ENCODE measurements at regions not wholly inside any gene's neighbourhood (a gene's known extent, or its start where the extent isn't known, plus 50 kb on each side); places are given as distances from the start of the nearest gene placed in this dataset.
A peak's percentile ranks its signal among the peaks of the same experiment; 100 is the strongest.
"Not testable (repeated sequence)": the region's sequence is repeated elsewhere in the genome, so short reads cannot be mapped to it uniquely, and the experiment has no call there.

GRCh38 chr5:124887223-124887622 lies 140.8 kb upstream of the ZNF608 start:
- DNase-seq, result no peak
- ATAC-seq, result no peak
- intact Hi-C loops (cut with DNase I, micrococcal nuclease), result no loop called here

GRCh38 chr5:124888050-124888506 lies 141.6 kb upstream of the ZNF608 start:
- intact Hi-C loops (cut with DNase I, micrococcal nuclease), result no loop called here
- ATAC-seq (peak; percentile 78), DNase-seq (no peak)

GRCh38 chr5:124888622-124889485 lies 142.4 kb upstream of the ZNF608 start:
- no peak for DNase-seq
- intact Hi-C loops (cut with DNase I, micrococcal nuclease), result no loop called here
- peak; percentile 67 for ATAC-seq

- ATAC-seq (no peak), DNase-seq (no peak)
- intact Hi-C loops (cut with DNase I, micrococcal nuclease), result no loop called here
These were observed 143.0 kb upstream of the ZNF608 start for GRCh38 chr5:124889486-124889825.

- no peak for ATAC-seq
- intact Hi-C loops (cut with DNase I, micrococcal nuclease), result no loop called here
These were observed 143.4 kb upstream of the ZNF608 start for GRCh38 chr5:124889850-124890249.

GRCh38 chr5:124890442-124890841 lies 144.0 kb upstream of the ZNF608 start:
- DNase-seq; intact Hi-C loops (cut with DNase I, micrococcal nuclease); ATAC-seq: not testable (repeated sequence)

More at GRCh38 chr5:124889850-124890249, 143.4 kb upstream of the ZNF608 start:
- DNase-seq, result no peak

GRCh38 chr5:124891179-124891578 lies 144.7 kb upstream of the ZNF608 start:
- no peak for DNase-seq
- intact Hi-C loops (cut with DNase I, micrococcal nuclease), result no loop called here
- ATAC-seq, result peak; percentile 50

- no peak for DNase-seq
- ATAC-seq, result no peak
- intact Hi-C loops (cut with DNase I, micrococcal nuclease), result no loop called here
These were observed 145.9 kb upstream of the ZNF608 start for GRCh38 chr5:124892185-124892848.

- no peak for ATAC-seq
- intact Hi-C loops (cut with DNase I, micrococcal nuclease), result no loop called here
- DNase-seq, result no peak
These were observed 148.1 kb upstream of the ZNF608 start for GRCh38 chr5:124894541-124894940.

GRCh38 chr5:124895236-124895635 lies 148.8 kb upstream of the ZNF608 start:
- DNase-seq (no peak), ATAC-seq (no peak)
- intact Hi-C loops (cut with DNase I, micrococcal nuclease), result no loop called here

GRCh38 chr5:124901081-124901480 lies 154.6 kb upstream of the ZNF608 start:
- DNase-seq (no peak), ATAC-seq (no peak)
- intact Hi-C loops (cut with DNase I, micrococcal nuclease), result no loop called here

GRCh38 chr5:124902097-124902821 lies 155.8 kb upstream of the ZNF608 start:
- no peak for DNase-seq
- intact Hi-C loops (cut with DNase I, micrococcal nuclease), result no loop called here
- peak; percentile 14 for ATAC-seq

GRCh38 chr5:124905256-124906130 lies 159.1 kb upstream of the ZNF608 start:
- ATAC-seq, result no peak
- DNase-seq, result no peak
- intact Hi-C loops (cut with DNase I, micrococcal nuclease), result no loop called here

GRCh38 chr5:124906339-124907097 lies 160.1 kb upstream of the ZNF608 start:
- ATAC-seq (peak; percentile 71), DNase-seq (peak; percentile 58 to 66)

GRCh38 chr5:124907098-124907644 lies 160.7 kb upstream of the ZNF608 start:
- intact Hi-C loops (cut with DNase I, micrococcal nuclease), result no loop called here
- ATAC-seq (no peak), DNase-seq (no peak)

More at GRCh38 chr5:124906339-124907097, 160.1 kb upstream of the ZNF608 start:
- intact Hi-C loops (cut with DNase I, micrococcal nuclease), result no loop called here

- ATAC-seq, result peak; percentile 80
- DNase-seq, result peak; percentile 28 to 60
- intact Hi-C loops (cut with DNase I, micrococcal nuclease), result no loop called here
These were observed 162.4 kb upstream of the ZNF608 start for GRCh38 chr5:124908581-124909451.

GRCh38 chr5:124909734-124910133 lies 163.3 kb upstream of the ZNF608 start:
- ATAC-seq, result no peak
- intact Hi-C loops (cut with DNase I, micrococcal nuclease), result no loop called here
- no peak for DNase-seq

All from left colon (tissue), 2 donors.